SH-SY5Y (cell line): ENCODE measurements at regions not wholly inside any gene's neighbourhood (a gene's known extent, or its start where the extent isn't known, plus 50 kb on each side); places are given as distances from the start of the nearest gene placed in this dataset.

Experiments used
- GATA2 ChIP-seq: IDR thresholded peaks from 2 replicates; pipeline ENCODE4 v1.6.1; 2011; ENCODE audit warnings: mild to moderate bottlenecking, low read depth, low read length
- GATA3 ChIP-seq: IDR thresholded peaks from 2 replicates; pipeline ENCODE4 v1.6.1; 2011; ENCODE audit warnings: low read depth, mild to moderate bottlenecking, low read length, moderate library complexity

GRCh38 chr2:52193804-52194203 lies 1161.9 kb upstream of the NRXN1 start:
- TF ChIP-seq GATA2 (no peak), GATA3 (no peak)
